GM23338 (cell line): ENCODE measurements at regions not wholly inside any gene's neighbourhood (a gene's known extent, or its start where the extent isn't known, plus 50 kb on each side); places are given as distances from the start of the nearest gene placed in this dataset.

Source experiments
- CTCF ChIP-seq, 2 experiments: fragments of 200-600 bp in 1 of 2; sonication (generic) in 1 of 2; conservative IDR thresholded peaks; 2 replicates each; pipeline versions ENCODE4 v1.5.1 to v1.6.1; 2016 to 2017; ENCODE audit warnings: antibody characterized with exemption in 2 of 2, low read depth in 2 of 2, mild to moderate bottlenecking in 2 of 2, moderate library complexity in 1 of 2
- ETS1 ChIP-seq: IDR thresholded peaks from 2 replicates; pipeline ENCODE4 v1.6.1; 2016; ENCODE audit warnings: antibody characterized with exemption
- JUNB ChIP-seq: IDR thresholded peaks from one replicate; pipeline ENCODE4 v1.6.1; 2016; ENCODE audit warnings: antibody characterized with exemption; ENCODE audit not compliant: unreplicated experiment
- NANOG ChIP-seq: IDR thresholded peaks from 2 replicates; pipeline ENCODE4 v1.6.1; 2016; ENCODE audit warnings: antibody characterized with exemption, borderline replicate concordance
- REST ChIP-seq: IDR thresholded peaks from one replicate; pipeline ENCODE4 v1.6.1; 2018; ENCODE audit warnings: antibody characterized with exemption; ENCODE audit not compliant: unreplicated experiment
- ZNF331 ChIP-seq: fragments of 250-450 bp; sonication (Bioruptor Pico); IDR thresholded peaks from 2 replicates; pipeline ENCODE4 v1.5.0; 2020; ENCODE audit warnings: low read depth, mild to moderate bottlenecking, moderate library complexity
- ZNF462 ChIP-seq: fragments of 250-450 bp; sonication (Bioruptor Pico); IDR thresholded peaks from 2 replicates; pipeline ENCODE4 v1.5.0; 2020; ENCODE audit warnings: mild to moderate bottlenecking, moderate library complexity

- TF ChIP-seq ZNF462 (no peak), NANOG (no peak), ETS1 (no peak), ZNF331 (no peak), JUNB (no peak), REST (no peak), CTCF (conservative IDR thresholded peaks at IDR 0.05; ENCODE audit: low read depth in 2 of 2) (no peak)
Measured at GRCh38 chr5:9958914-9959313, 290.8 kb downstream of the ATPSCKMT start (continued).
